NCI-H1694 (cell line): ENCODE measurements at regions not wholly inside any gene's neighbourhood (a gene's known extent, or its start where the extent isn't known, plus 50 kb on each side); places are given as distances from the start of the nearest gene placed in this dataset.

Experiments used
- DNase-seq: peaks from one replicate; lab custom pipeline; 2025; lab: John Stamatoyannopoulos, UW

- no peak for DNase-seq
These were observed 51.8 kb upstream of the ANKRD34C start for GRCh38 chr15:79230766-79231165.

DNA sequence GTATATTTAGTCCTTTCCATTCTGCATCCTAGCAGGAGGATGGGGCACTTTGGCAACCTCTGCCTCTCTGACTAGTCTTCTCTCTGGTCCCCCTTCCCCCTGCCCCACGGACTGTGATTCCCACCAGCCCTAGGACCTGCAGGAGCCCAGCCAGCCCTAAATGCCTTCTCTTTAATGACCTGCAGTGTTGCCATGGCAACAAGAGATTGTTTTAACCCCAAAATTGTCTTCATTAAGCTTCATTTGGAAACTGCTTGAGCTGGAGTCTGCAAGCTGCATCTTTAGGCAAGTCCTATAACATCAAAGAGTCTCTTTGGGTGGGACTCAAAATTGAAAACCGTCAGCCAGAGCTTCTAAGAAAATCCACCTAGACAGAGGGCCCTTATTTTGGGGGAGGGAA is 59.7 kb upstream of the ANKRD34C start:
- no peak for DNase-seq

GRCh38 chr15:79221696-79222095 is 60.8 kb upstream of the ANKRD34C start:
- no peak for DNase-seq

DNA sequence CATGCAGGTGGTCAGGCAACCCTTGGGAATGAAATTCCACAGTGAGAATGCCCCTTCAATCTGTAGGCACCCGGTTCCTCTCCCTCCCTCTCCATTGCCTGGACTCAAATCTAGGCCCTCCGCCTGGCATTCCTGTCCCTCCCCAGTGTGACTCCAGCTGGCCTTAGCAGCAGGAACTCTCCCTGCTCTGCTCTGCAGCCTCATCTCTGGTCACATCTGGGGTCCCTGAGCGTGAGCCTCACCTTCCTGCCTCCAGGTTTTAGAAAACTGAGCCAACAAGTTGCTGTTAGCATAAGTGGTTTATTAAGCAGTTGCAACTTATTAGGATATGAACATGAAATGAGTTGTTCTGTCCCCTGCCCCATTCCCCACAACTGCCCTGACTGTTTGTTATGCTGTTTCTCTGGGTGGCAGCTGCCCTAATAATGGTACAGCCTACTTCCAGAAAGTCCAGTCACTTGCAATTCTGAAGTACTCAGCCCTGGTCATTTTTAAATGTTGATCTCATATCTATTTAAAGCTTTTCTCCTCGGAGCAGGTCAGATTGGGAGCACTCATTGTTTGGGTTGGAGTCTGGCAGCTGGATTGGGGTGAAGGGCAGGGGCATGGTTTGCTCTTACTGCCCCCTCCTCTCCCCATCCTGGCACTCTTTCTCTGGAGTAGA is 63.0 kb upstream of the ANKRD34C start:
- no peak for DNase-seq

DNA sequence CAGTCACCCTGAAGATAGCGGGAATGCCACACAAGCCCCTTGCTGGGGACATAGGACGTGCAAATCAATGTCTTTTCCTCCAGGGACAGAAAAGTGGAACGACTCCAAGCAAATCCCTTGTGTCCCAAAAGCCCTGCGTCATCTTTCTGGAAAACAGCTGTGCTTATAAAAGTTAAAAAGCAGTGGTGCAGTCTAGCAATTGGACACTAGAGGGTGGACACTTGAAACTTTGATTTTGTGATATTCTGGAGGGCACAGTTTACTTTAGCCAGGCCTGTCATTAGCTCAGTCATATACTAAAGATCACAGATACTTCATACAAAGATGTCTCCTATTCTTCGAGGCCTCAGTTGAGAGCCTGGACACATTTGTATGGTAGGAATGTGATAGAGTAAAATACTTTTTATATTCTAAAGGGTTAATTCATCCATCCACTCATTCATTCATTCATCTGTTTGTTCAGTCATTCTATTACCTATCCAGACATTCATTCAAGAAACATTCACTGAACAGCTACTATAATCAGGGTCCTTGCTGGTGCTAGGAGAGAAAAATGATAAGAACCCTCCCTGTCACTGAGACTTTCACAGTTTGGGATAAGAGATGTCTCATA is 63.8 kb upstream of the ANKRD34C start:
- DNase-seq = no peak

- no peak for DNase-seq
These were observed 68.9 kb upstream of the ANKRD34C start for GRCh38 chr15:79213650-79214049.

DNA sequence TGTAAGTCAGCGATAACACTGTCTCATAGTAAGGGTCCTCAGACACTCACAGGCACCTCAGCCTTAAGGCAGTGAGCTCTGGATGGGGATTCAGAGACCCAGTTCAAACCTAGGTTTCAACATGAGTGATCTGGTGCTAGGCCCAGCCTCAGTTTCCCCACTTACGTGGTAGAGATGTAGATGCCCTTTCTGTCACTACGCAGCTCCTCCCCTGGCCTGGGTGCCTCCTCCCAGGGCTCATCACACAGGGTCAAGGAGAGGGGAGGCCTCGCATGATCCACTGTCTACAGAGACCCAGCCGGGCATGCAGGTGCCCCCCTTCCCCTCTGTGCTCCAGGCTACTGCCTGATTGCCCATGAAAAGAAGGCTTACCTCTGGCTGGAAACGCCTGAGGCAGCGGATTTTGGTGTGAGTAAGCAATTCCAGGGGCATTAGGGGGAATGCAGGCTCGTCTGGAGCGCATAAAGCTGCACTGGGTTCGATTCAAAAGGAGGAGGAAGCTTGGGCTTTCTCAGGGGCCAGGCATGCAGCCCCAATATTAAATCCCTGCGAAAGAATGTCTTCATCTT is 69.8 kb upstream of the ANKRD34C start:
- DNase-seq = no peak

DNA sequence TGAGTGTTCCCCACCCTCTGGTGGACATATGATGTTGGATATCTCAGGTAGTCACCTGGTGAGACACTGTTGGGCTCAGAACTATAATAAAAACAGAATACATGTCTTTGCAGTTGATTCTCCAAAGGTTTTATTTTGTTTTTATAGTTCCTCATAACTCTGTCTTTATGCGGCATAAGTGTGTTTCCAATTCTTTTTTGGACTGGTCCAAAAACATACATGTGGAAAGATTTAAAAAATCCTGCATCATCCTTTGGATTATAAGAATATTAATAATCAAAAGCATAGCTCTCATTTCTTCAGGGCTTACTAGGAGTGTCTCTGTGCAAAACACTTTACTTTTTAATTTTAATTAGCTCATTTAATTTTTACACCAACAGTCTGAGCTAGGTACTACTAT is 71.0 kb upstream of the ANKRD34C start:
- DNase-seq = no peak

GRCh38 chr15:79209690-79210089 is 72.8 kb upstream of the ANKRD34C start:
- DNase-seq = no peak

DNA sequence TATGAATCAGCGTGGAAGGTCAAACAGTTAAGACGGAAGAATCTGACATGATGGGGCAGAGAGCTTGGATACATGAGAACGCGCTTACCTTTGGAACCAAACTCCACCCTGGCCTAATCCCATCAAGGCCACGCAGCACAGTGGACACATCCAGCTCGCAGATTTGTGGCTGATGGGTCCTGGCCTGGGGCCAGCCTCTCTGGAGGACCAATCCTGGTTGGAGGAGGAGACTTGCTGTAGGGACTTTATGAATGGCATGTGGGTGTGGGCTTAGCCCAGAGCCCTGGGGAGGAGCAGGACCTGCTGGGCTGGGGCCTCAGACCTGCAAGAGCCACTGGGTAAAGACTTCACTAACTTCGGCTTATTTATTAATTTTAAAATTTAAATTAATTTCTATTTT is 73.4 kb upstream of the ANKRD34C start:
- no peak for DNase-seq

DNA sequence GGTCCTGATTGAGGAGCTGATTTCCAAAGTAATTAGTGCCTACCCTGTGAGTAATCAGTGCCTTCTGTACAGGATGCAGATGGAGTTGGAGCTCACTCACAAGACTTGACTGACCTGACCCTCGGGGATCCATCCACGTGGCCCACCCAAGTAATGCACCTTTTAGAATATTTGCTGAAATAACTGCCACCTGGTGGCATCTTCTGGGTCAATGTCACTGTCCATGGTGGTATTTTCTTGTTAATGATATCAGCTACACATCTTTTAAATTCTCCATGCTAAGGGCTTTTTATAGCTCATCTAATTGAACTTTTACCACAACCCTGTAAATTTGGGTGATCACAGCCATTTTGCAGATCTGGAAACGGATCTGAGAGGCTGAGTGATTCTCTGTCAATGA is 74.3 kb upstream of the ANKRD34C start:
- DNase-seq = no peak

DNA sequence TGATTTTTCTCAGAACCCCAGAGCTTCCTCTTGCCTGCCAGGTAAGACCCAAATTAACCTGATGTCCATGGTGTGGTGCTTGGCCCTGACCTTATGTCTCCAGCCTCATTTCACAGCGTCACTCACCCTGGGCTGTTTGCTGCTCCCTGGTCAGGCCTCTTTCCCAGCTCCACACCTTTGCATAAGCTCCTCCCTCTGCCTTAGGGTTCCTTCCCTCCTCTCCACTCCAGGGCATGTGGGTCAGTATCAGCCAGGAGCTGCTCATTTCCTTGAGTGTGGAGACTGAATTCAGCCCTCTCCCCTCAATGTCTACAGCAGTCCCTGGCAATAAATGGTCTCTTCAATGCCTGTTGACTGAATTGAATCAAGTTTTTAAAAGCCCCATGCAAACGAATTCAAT is 75.6 kb upstream of the ANKRD34C start:
- DNase-seq = no peak

DNA sequence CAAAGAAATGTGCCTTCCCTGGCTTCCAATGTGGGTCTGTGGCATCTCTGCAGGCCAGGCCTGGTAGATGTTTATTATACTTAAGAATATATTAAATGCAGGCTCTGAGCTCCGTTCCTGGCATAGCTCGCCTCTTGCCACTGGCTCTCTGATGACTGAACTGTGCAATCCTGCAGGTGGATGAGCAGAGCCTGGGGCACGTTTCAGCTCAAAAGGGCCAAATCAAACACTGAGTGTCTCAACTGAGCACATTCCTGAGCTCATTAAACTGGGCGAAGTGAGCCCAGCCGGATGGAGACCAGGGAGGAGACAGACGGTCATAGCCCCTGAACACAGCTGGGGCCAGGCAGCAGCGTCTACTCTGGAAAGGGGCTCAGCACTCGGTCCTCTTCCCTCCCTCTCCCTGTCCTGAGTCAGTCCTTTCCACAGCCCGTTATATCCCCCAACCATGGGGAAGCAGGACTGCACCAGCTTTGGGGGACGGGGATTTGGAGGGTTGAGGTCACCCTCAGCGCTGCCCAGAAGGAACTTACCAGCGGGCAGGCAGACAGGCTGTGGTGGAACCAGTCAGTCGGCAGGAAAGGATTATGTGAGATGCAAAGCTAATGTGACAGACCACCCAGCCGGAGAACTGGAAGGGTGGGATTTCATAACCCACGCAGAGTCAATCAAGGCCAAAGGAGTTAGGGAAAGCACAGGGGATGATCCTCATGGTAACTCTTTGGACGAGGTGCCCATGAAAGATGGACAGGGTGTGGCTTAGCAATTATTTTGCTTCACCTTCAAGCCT is 77.4 kb upstream of the ANKRD34C start:
- DNase-seq = no peak

DNA sequence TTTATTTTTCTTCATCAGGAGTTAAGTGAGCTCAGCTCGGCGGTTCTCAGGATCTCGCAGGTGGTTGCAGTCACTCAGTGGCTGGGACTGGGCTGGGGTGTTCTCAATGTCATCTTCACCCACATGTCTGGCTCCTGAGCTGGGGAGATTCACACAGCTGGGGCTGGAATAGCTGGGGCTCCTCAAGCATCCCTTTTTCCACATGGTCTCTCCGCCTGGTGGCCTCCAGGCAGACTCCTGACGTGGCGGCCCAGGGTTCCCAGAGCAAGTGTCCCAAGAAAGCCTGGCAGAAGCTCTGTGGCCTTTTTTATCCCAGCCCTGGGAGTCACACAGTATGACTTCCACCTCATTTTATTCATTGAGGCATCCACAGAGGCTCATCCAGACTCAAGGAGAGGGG is 84.1 kb upstream of the ANKRD34C start:
- no peak for DNase-seq

DNA sequence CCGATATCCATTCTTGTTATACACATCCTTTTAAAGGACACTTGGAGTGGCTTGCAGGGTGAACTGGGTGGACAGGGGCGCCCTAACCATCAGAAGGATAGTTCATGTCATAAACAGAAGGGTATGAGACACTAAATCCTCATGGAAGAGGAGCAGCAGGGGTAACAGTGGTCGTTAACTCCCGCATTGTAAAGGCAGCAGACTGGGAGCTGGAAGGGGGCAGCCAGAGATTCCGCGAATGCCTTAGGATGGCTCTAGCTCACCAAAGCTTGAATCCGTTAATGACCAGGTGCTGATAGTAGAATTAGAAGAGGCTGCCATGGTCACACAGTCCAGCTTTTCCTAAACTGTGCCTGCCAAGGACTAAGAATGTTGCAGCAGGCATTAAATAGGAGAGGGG is 85.2 kb upstream of the ANKRD34C start:
- DNase-seq = no peak

GRCh38 chr15:79195802-79196201 is 86.7 kb upstream of the ANKRD34C start:
- no peak for DNase-seq

GRCh38 chr15:79195239-79195638 is 87.3 kb upstream of the ANKRD34C start:
- no peak for DNase-seq

DNA sequence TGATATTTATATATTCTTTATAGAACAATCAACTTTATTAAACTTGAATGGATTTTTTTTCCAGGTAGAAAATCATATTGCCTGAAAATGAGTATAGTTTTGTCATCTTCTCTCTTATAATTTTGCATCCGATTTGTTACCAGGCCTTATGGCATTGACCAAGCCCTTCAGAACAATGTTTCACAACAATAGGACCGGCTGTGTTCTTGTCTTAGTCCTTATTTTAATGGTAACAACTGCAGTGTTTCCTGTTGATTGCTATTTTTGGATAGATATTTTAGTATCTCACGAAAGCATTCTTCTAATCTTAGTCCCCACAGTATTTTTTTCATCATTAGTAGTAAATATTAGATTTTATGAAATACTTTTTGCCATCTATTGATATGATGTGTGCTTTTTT is 88.1 kb upstream of the ANKRD34C start:
- no peak for DNase-seq

GRCh38 chr15:79193549-79193948 is 89.0 kb upstream of the ANKRD34C start:
- DNase-seq = no peak

DNA sequence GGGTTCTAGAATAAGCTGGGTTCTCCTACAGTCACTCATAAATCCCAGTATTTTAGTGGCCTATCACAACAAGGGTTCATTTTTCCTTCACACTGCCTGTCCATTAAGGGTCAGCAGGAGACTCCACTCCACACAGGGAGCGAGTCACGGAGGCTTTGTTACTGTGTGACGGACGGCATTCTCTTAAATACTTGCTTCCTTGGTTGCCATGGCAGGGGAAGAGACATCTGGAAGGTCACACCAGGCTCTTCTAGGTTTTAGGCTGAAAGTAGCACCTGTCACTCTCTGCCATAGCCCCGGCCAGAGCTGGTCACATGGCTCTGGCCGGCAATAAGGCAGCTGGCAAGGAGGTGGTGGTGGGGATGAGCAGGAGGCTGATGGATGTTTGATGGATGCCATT is 89.4 kb upstream of the ANKRD34C start:
- DNase-seq = no peak

DNA sequence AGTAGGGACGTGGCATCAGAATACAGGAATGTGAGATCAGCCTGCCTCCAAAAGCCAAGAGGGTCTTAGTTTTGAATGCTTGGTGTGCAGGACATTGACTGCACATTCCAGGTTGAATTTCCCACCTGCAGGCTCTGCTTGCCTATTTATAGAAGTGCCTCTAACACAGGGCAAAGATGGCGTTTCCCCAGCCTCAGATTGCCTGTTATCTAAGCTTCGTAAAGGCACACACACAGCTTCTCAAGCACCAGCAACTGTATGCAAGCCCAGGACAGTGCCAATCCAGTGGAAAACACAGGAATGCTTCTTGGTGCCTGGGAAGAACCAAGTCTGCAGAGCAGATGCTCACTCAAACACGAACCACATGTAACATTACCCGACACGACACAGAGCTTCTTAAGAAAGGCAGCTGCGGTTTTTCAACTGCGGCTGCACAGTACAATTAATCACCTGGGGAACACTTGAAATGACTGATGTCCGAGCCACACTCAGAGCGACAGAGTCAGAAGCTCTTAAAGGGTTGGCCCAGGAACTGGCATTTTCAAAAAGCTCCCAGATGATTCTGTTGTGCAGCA is 90.0 kb upstream of the ANKRD34C start:
- no peak for DNase-seq

- DNase-seq = no peak
These were observed 92.4 kb upstream of the ANKRD34C start for GRCh38 chr15:79190093-79190492.

- DNase-seq = no peak
These were observed 95.9 kb upstream of the ANKRD34C start for GRCh38 chr15:79186616-79187015.
